NK-92 (cell line): ENCODE measurements at regions not wholly inside any gene's neighbourhood (a gene's known extent, or its start where the extent isn't known, plus 50 kb on each side); places are given as distances from the start of the nearest gene placed in this dataset.

Experiments used
- DNase-seq: peaks from one replicate; lab custom pipeline; 2025; ENCODE audit not compliant: unreplicated experiment; lab: John Stamatoyannopoulos, UW

DNA sequence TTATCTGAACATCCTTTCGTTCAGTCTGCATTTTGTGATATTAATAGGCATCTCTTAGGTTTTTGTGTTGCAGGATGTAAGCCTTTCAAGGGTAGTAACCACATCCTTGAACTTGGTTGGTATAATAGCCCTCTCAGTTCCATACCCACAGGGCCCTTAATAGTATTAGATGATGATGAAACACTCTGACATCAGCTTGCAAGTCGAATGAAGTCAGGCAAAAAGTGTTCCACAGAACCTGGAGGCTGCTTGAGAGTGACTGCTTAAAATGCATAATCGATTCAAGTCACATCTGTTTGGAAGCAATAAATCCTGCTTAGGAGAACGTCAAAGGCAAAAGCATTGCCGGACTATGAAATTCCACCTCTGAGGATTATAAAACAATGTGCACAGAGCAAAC, 415.6 kb upstream of the KAZN start:
- DNase-seq = no peak

- DNase-seq = no peak
These were observed 415.2 kb upstream of the KAZN start for GRCh38 chr1:14183329-14183728.

- DNase-seq = no peak
These were observed 414.0 kb upstream of the KAZN start for GRCh38 chr1:14184454-14184853.

- no peak for DNase-seq
These were observed 409.1 kb upstream of the KAZN start for GRCh38 chr1:14189381-14189780.

- DNase-seq = no peak
These were observed 408.0 kb upstream of the KAZN start for GRCh38 chr1:14190508-14190907.

- no peak for DNase-seq
These were observed 404.0 kb upstream of the KAZN start for GRCh38 chr1:14194511-14194910.

GRCh38 chr1:14205066-14205465, 393.4 kb upstream of the KAZN start:
- DNase-seq = no peak

GRCh38 chr1:14215151-14215550, 383.3 kb upstream of the KAZN start:
- no peak for DNase-seq

DNA sequence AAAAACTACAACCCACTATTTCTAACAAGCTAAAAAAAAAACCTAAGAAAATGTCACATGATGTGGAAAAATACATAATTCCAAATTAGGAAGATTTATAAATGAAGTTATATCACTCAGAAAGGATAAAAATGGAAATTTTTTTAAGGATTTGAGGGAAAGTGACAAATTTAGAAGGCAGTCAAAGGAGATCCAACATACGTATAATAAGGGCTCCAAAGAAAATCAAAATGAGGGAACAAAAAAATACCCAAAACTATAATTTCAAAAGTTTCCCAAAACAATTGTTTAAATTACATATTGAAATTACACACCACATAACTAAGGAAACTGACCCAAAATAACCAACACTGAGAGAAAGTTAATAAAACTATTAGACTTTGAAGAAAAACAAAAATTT, 381.1 kb upstream of the KAZN start:
- DNase-seq = no peak

GRCh38 chr1:14220324-14220723, 378.2 kb upstream of the KAZN start:
- DNase-seq = no peak

DNA sequence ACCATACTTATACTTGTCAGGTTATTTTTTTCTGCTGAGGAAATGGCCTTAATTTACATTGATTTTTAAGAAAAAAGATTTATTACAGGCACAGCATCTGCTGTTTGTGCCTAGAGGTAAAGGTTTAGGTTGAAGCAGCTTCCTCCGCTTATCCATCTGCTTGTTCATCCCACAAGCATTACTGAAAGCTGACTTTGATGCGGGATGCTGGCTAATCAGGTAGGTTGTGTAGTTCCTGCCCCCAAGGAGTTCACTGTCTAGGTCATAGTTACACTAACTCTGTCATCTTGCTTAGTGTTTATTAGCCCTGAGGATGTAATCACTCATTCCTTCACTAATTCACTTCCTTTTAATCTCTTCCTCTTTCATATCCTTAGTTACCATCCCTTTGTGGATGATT, 377.7 kb upstream of the KAZN start:
- DNase-seq = no peak

GRCh38 chr1:14222086-14222485, 376.4 kb upstream of the KAZN start:
- DNase-seq = no peak

- no peak for DNase-seq
These were observed 369.8 kb upstream of the KAZN start for GRCh38 chr1:14228677-14229076.

GRCh38 chr1:14233510-14233909, 365.0 kb upstream of the KAZN start:
- DNase-seq = no peak

- DNase-seq = no peak
These were observed 362.4 kb upstream of the KAZN start for GRCh38 chr1:14236097-14236496.

DNA sequence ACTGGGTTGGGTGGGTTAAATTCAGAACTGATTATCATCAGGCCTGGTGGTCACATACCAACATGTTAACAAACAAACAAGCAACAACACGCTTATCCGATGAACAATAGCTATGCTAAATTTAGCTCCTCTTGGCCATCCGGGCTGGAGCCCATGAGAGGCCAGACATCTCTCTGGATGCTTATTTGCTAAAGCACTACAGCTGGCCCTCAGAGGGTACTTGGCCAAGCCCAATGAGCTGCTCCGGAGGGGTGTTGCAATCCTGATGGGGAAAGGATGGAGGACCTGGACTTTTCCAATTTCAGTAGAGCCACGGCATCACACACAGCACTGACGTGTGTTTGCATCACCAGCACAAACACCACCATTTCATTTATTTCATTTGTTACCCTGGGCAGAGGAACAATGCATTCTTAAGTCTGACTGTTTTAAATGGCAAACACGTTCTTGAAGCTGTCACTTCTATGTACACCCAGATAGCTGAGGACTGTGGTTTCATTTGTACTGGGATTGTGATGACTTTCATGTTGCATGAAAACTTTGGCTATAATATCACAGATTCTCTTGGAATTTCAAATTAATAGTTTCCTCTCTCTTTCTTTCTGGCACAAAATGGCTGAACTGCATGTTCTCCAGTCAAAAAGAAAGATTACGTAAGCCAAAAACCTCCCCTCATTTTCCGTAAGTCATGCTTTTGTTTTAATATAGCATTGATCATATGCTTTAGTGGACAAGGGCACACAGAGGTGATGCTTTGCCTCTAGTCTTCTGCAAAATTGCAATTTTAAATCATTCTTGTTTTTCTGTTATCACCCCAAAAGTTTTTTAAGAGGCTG, 359.8 kb upstream of the KAZN start:
- no peak for DNase-seq

DNA sequence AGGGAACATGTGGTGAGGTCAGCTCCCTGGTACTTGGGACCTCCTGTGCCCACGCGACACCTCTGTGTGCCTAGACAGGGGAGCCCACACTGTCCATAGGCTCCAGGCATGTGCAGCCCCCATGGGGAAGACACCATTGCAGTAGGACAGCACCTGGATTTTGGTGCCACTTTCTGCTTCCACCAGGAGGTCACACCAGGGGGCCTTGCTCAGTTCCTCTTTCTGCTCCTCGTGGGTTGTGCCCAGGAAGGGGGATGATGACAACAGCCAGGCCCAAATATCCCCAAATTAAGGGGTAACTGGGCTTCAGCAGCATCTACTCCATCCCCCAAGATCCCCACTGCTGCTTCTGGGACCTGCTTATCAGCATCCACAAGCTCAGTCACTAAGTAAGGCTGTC, 358.2 kb upstream of the KAZN start:
- DNase-seq = no peak

DNA sequence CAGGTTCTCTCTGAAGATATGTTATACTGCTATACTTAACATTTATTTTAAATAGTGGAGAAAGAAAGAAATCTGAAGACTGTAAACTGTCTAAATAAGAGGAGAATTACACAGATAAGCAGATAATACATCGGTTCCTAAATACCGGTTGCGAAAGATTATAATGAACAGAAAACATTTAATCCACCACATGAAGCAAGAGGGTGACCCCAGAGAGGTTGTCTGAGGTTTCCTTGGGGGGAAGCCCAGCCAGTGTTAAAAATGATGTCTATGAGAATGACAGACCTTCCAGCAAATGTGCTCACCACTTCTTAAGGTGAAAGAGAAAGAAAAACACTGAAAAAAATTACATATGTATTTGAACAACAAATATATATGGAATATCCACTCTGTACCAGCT, 356.4 kb upstream of the KAZN start:
- DNase-seq = no peak

GRCh38 chr1:14242870-14243269, 355.6 kb upstream of the KAZN start:
- DNase-seq = no peak

DNA sequence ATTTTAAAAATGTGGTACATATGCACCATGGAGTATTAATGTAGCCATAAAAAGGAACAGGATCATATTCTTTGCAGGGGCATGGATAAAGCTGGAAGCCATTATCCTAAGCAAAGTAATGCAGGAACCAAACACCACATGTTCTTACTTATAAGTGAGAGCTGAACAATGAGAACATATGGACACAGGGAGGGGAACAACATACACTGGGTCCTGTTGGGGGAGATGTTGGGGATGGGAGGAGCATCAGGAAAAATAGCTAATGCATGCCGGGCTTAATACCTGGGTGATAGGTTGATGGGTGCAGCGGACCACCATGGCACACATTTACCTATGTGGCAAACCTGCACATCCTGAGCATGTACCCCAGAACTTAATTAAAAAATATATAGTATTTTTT, 352.5 kb upstream of the KAZN start:
- no peak for DNase-seq

GRCh38 chr1:14246471-14246870, 352.0 kb upstream of the KAZN start:
- DNase-seq = no peak

GRCh38 chr1:14247666-14248065, 350.8 kb upstream of the KAZN start:
- no peak for DNase-seq

- DNase-seq = no peak
These were observed 346.6 kb upstream of the KAZN start for GRCh38 chr1:14251871-14252270.
